ENCODE measurements at regions not wholly inside any gene's neighbourhood (a gene's known extent, or its start where the extent isn't known, plus 50 kb on each side); places are given as distances from the start of the nearest gene placed in this dataset.

GRCh38 chr12:127720334-127720733 lies 546.6 kb upstream of the TMEM132C start:
- Histone ChIP-seq H3K27ac (replicated peaks) (no peak overlapping the region), H3K27me3 (ENCODE audit: insufficient read depth, poor library complexity, severe bottlenecking) (no peaks in the 10 kb centered on the region), H3K4me3 (replicated peaks; ENCODE audit: insufficient read depth, low read length) (no peak overlapping the region)
- TF ChIP-seq SPI1 (IDR thresholded peaks at IDR 0.05; ENCODE audit: borderline replicate concordance, low read depth) (no peak), GABPA (IDR thresholded peaks at IDR 0.05; ENCODE audit: low read depth) (no peak), POLR2AphosphoS5 (IDR thresholded peaks at IDR 0.05; ENCODE audit: low read depth) (no peak), CTCF (IDR thresholded peaks at IDR 0.05; ENCODE audit: insufficient read depth, low read length) (no peak), REST (IDR thresholded peaks at IDR 0.05; ENCODE audit: insufficient replicate concordance, low read depth) (no peak)
- DNase-seq (ENCODE audit: low read depth in 1 of 2, low spot score in 1 of 2), result no peak

- Histone ChIP-seq H3K4me3 (replicated peaks; ENCODE audit: insufficient read depth, low read length) (no peak overlapping the region), H3K27me3 (ENCODE audit: insufficient read depth, poor library complexity, severe bottlenecking) (no peaks in the 10 kb centered on the region), H3K27ac (replicated peaks) (no peak overlapping the region)
- TF ChIP-seq GABPA (IDR thresholded peaks at IDR 0.05; ENCODE audit: low read depth) (no peak), SPI1 (IDR thresholded peaks at IDR 0.05; ENCODE audit: borderline replicate concordance, low read depth) (no peak), REST (IDR thresholded peaks at IDR 0.05; ENCODE audit: insufficient replicate concordance, low read depth) (no peak), CTCF (IDR thresholded peaks at IDR 0.05; ENCODE audit: insufficient read depth, low read length) (no peak), POLR2AphosphoS5 (IDR thresholded peaks at IDR 0.05; ENCODE audit: low read depth) (no peak)
- DNase-seq (ENCODE audit: low read depth in 1 of 2, low spot score in 1 of 2), result no peak
These were observed 544.4 kb upstream of the TMEM132C start for GRCh38 chr12:127722611-127723010.

GRCh38 chr12:127723251-127723650 lies 543.7 kb upstream of the TMEM132C start:
- Histone ChIP-seq H3K27ac (replicated peaks) (no peak overlapping the region), H3K4me3 (replicated peaks; ENCODE audit: insufficient read depth, low read length) (no peak overlapping the region), H3K27me3 (ENCODE audit: insufficient read depth, poor library complexity, severe bottlenecking) (no peaks in the 10 kb centered on the region)
- DNase-seq (ENCODE audit: low read depth in 1 of 2, low spot score in 1 of 2), result no peak
- no peak for TF ChIP-seq POLR2AphosphoS5 (IDR thresholded peaks at IDR 0.05; ENCODE audit: low read depth)
- TF ChIP-seq SPI1 (IDR thresholded peaks at IDR 0.05; ENCODE audit: borderline replicate concordance, low read depth), result no peak
- TF ChIP-seq REST (IDR thresholded peaks at IDR 0.05; ENCODE audit: insufficient replicate concordance, low read depth), result no peak
- TF ChIP-seq CTCF (IDR thresholded peaks at IDR 0.05; ENCODE audit: insufficient read depth, low read length), result no peak
- TF ChIP-seq GABPA (IDR thresholded peaks at IDR 0.05; ENCODE audit: low read depth), result no peak

All from HL-60 (cell line).